Activated CD4-positive, alpha-beta T cell treated with anti-CD3 and anti-CD28 coated beads, Interleukin-2, amount 10 ng/mL, durations not matched to agents 7 days and 5 days (primary cell): ENCODE measurements at regions not wholly inside any gene's neighbourhood (a gene's known extent, or its start where the extent isn't known, plus 50 kb on each side); places are given as distances from the start of the nearest gene placed in this dataset.

Source experiments
- CTCF ChIA-PET: fragments of 350-600 bp; sonication (Branson Sonifier 250); formaldehyde crosslinking; loops from one replicate; lab custom pipeline; 2021; ENCODE audit warnings: antibody characterized with exemption; lab: Charles Lee
- POLR2A ChIA-PET: fragments of 350-600 bp; sonication (Branson Sonifier 250); formaldehyde crosslinking; loops from one replicate; lab custom pipeline; 2021; ENCODE audit warnings: antibody characterized with exemption; lab: Charles Lee
- DNase-seq: peaks from one replicate; pipeline ENCODE4 v3.0.0-alpha.2; 2020
- H3K27ac Mint-ChIP-seq: one replicate; pipeline ENCODE4 v1.8.0; 2021; ENCODE audit warnings: mild to moderate bottlenecking, moderate library complexity, mixed read lengths
- H3K27me3 Mint-ChIP-seq: one replicate; pipeline ENCODE4 v1.8.0; 2021; ENCODE audit warnings: mixed read lengths
- H3K36me3 Mint-ChIP-seq: one replicate; pipeline ENCODE4 v1.8.0; 2021; ENCODE audit warnings: low read depth, mixed read lengths
- H3K4me1 Mint-ChIP-seq: one replicate; pipeline ENCODE4 v1.8.0; 2021; ENCODE audit warnings: mixed read lengths
- H3K4me3 Mint-ChIP-seq: one replicate; pipeline ENCODE4 v1.8.0; 2021; ENCODE audit warnings: mild to moderate bottlenecking, moderate library complexity, mixed read lengths
- H3K9me3 Mint-ChIP-seq: one replicate; pipeline ENCODE4 v1.8.0; 2021; ENCODE audit warnings: mixed read lengths

DNA sequence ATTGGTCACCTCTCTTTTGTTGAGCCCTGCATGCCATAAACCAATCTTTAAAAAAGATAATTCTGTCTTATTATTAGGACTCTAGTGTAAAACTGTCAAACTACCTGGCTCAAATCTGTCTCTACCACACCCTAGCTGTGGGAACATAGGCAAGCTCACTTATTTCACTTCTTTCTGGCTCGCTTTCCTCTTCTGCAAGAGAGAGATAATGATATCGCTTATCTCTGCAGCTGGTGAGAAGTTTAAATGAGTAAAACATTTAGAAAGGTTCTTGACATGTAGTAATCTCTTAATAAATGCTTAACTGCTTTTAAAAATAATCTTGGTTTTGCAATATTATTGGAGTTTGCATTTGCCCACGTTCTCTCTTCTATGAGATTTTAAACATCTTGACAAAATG is 1109.2 kb downstream of the RAPGEF2 start:
- no peaks in the 10 kb centered on the region for H3K27me3 Mint-ChIP-seq

DNA sequence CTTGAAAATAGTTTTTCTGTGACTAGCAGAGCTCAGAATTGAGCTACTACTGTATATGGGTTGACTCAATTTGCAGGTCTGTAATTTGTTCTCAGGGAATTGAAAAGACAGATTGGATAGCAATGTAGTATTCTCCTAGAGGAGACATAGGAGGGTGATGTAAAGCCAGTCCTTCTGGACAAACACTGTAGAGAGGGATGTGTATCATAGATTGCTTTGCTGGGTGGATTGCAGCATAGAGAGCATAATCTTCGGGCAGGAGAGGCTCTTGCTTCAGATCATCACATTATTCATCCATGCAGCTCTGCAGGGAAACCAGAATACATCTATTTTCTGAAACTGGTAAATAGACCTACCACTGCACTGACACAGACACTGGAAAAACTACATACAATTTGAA is 1110.5 kb downstream of the RAPGEF2 start:
- Mint-ChIP-seq H3K4me1 (no peaks in the 10 kb centered on the region), H3K27ac (no peak overlapping the region), H3K4me3 (no peak overlapping the region), H3K9me3 (peaks cover 10% of the 10 kb centered on the region), H3K27me3 (no peaks in the 10 kb centered on the region), H3K36me3 (no peaks in the 10 kb centered on the region)
- DNase-seq = no peak
- POLR2A ChIA-PET = no interaction called here
- CTCF ChIA-PET = no interaction called here

More for the DNA sequence above, 1109.2 kb downstream of the RAPGEF2 start:
- POLR2A ChIA-PET = no interaction called here
- CTCF ChIA-PET = no interaction called here
- Mint-ChIP-seq H3K9me3 (peaks cover 5% of the 10 kb centered on the region), H3K27ac (no peak overlapping the region), H3K36me3 (no peaks in the 10 kb centered on the region), H3K4me1 (no peaks in the 10 kb centered on the region), H3K4me3 (no peak overlapping the region)
- no peak for DNase-seq

DNA sequence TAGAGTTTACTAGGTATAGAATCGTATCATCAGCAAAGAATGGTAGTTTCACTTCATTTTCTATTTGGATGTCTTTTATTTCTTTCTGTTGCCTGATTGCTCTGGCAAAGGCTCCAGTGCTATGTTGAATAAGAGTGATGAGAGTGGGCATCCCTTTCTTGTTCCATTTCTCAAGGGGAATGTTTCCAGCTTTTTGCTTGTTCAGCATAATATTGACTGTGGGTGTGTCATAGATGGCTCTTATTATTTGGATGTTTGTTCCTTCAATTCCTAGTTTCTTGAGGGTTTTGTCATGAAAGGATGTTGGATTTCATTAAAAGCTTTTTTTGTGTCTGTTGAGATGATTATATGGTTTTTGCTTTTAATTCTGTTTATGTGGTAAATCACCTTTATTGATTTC is 1114.5 kb downstream of the RAPGEF2 start:
- DNase-seq = no peak
- H3K36me3 Mint-ChIP-seq = no peaks in the 10 kb centered on the region
- H3K4me1 Mint-ChIP-seq = no peaks in the 10 kb centered on the region
- peaks cover 19% of the 10 kb centered on the region for H3K9me3 Mint-ChIP-seq
- H3K4me3 Mint-ChIP-seq = no peak overlapping the region
- POLR2A ChIA-PET = no interaction called here
- H3K27me3 Mint-ChIP-seq = no peaks in the 10 kb centered on the region
- H3K27ac Mint-ChIP-seq = no peak overlapping the region
- CTCF ChIA-PET = no interaction called here

DNA sequence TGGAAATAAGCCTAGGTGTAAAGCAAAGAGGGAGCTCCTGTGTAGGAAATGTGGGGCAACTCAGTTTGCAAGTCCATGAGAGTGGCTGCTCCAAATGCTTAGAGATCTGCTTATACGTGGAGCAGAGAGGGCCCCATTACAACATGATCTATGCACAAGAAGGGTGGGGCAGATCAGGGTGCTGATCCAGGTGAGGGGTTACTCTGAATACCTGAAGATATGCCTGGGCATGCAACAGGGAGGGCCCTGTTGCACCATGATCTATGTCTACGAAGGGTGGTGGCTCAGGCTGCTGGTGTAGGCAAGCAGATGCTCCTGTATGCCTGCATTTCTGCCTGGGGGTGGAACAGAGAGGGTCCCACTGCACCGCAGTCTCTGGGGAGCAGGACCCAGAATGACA is 1121.2 kb downstream of the RAPGEF2 start:
- Mint-ChIP-seq H3K27me3 (no peaks in the 10 kb centered on the region), H3K36me3 (no peaks in the 10 kb centered on the region), H3K4me1 (no peaks in the 10 kb centered on the region), H3K9me3 (peaks cover 13% of the 10 kb centered on the region), H3K27ac (no peak overlapping the region), H3K4me3 (no peak overlapping the region)
- CTCF ChIA-PET = no interaction called here
- POLR2A ChIA-PET = no interaction called here
- DNase-seq = no peak

DNA sequence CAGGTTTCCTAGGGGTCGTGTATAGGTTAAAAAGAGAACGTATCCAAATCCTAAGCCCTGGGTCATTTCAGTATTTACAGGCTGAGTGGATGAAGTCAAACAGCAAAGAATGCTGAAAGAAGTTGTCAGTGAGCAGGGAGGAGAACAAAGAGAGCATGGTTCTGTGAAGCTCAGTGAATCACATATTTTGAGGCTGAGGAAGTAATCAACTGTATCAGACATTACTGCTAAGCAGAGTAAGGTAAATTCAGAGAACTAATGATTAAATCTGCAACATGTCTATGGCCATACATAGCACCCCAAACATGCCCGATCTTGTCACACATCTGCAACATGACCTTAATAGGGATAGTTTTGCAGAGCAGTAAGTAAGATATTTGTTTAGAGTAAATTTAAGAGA is 1130.3 kb downstream of the RAPGEF2 start:
- Mint-ChIP-seq H3K4me1 (no peaks in the 10 kb centered on the region), H3K27me3 (no peaks in the 10 kb centered on the region), H3K27ac (no peak overlapping the region), H3K4me3 (no peak overlapping the region), H3K36me3 (no peaks in the 10 kb centered on the region), H3K9me3 (peaks cover 2% of the 10 kb centered on the region)
- DNase-seq = no peak
- CTCF ChIA-PET = no interaction called here
- POLR2A ChIA-PET = no interaction called here

DNA sequence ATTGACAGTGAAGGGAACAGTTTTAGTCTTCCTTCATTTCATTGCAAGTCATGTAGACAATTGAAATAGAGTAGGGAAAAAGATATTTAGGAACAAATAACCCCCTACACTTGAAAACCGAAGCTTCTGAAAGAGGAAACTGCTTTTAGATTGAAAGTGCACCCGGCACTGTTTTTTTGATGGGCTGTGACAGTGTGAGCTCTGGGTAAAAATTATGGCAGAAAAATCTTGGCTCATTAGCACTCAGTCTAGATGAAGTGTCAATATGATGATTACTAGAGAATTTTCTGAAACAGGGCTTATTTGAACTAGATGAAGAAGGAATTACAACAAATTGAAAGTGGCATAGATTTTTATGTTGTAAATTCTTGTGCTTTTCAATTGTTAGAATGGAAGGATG is 1132.4 kb downstream of the RAPGEF2 start:
- H3K27me3 Mint-ChIP-seq = no peaks in the 10 kb centered on the region
- ChIA-PET CTCF (interaction anchor here (0.6 kb wide), 1 partner anchor 13 kb away, joined by 3 read pairs; no protein-coding TSS in a partner anchor), POLR2A (no interaction called here)
- H3K27ac Mint-ChIP-seq = no peak overlapping the region
- H3K4me3 Mint-ChIP-seq = no peak overlapping the region
- no peaks in the 10 kb centered on the region for H3K36me3 Mint-ChIP-seq
- DNase-seq = no peak
- no peaks in the 10 kb centered on the region for H3K4me1 Mint-ChIP-seq
- H3K9me3 Mint-ChIP-seq = no peaks in the 10 kb centered on the region

DNA sequence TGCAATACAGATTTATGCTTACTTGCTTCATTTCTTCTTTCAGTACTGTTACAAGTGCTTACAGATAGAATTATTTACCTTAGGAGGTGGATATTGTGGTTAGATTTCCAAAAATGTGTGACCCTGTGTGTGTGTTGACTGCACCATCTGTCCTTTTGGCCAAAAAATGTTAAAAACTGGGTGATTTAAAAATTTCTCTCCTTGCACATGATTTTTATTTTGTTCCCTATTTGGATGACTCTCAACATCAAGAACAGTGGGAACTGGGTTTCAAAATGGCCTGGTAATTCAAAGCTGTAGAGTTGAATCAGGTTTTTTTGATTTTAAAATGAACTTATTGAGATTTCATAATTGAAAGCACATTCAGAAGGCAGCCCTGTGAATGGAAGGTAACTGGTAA is 1132.9 kb downstream of the RAPGEF2 start:
- DNase-seq = no peak
- no peaks in the 10 kb centered on the region for H3K4me1 Mint-ChIP-seq
- no peaks in the 10 kb centered on the region for H3K9me3 Mint-ChIP-seq
- no peak overlapping the region for H3K27ac Mint-ChIP-seq
- no peaks in the 10 kb centered on the region for H3K27me3 Mint-ChIP-seq
- ChIA-PET POLR2A (no interaction called here), CTCF (no interaction called here)
- H3K36me3 Mint-ChIP-seq = no peaks in the 10 kb centered on the region
- no peak overlapping the region for H3K4me3 Mint-ChIP-seq

DNA sequence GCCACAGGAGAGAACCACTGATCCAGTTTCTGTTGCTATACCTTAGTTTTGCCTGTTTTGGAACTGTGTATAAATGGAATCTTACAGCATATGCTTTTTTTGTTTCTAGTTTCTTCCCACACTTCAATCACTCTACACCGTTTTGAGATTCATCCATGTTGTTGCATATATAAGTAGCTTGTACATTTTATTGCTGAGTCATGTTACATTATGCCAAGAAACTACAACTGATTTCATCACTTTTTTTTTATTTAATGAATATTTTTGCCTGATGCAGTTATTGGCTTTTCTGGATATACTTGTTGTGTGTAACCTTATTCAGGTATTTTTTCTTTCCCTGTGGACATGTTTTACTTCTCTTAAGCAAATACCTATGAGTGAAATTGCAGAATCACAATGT is 1135.9 kb downstream of the RAPGEF2 start:
- Mint-ChIP-seq H3K36me3 (no peaks in the 10 kb centered on the region), H3K4me1 (no peaks in the 10 kb centered on the region), H3K4me3 (no peak overlapping the region), H3K27ac (no peak overlapping the region), H3K27me3 (no peaks in the 10 kb centered on the region), H3K9me3 (peaks cover 6% of the 10 kb centered on the region)
- CTCF ChIA-PET = interaction anchor here (0.6 kb wide), 1 partner anchor 1084 kb away, joined by 4 read pairs; no protein-coding TSS in a partner anchor
- POLR2A ChIA-PET = interaction anchor here (0.6 kb wide), 1 partner anchor 17 kb away, joined by 6 read pairs; no protein-coding TSS in a partner anchor
- DNase-seq = no peak

DNA sequence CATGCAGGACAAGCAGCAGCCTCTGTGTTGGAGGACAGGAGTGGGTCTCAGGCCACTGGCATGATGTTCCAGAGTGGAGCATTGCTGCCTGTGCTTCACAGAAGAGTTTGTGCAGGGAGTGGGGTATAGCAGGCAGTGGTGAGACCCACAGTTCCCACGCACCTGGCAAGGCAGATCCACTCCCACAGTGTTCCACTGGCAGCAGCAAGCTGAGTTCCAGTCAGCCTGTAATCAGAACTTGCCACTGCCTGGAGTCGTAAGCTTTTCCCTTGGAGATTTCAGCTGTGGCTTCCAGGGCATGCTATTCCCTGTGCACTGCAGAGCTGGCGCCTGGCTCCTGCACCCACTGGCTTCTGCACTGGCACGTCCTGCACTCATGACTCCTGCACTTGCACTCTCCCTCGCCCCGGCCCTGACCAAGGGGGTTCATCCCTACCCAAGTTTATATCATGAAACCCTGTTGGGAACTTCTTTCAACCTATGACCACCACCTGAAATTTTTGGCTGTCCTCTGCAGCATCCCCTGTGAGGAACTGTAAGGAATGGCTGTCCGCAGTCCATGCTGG is 1144.3 kb downstream of the RAPGEF2 start:
- no peak for DNase-seq
- Mint-ChIP-seq H3K9me3 (peaks cover 9% of the 10 kb centered on the region), H3K27ac (no peak overlapping the region), H3K4me1 (no peaks in the 10 kb centered on the region), H3K27me3 (no peaks in the 10 kb centered on the region), H3K36me3 (no peaks in the 10 kb centered on the region), H3K4me3 (no peak overlapping the region)
- ChIA-PET CTCF (no interaction called here), POLR2A (no interaction called here)

DNA sequence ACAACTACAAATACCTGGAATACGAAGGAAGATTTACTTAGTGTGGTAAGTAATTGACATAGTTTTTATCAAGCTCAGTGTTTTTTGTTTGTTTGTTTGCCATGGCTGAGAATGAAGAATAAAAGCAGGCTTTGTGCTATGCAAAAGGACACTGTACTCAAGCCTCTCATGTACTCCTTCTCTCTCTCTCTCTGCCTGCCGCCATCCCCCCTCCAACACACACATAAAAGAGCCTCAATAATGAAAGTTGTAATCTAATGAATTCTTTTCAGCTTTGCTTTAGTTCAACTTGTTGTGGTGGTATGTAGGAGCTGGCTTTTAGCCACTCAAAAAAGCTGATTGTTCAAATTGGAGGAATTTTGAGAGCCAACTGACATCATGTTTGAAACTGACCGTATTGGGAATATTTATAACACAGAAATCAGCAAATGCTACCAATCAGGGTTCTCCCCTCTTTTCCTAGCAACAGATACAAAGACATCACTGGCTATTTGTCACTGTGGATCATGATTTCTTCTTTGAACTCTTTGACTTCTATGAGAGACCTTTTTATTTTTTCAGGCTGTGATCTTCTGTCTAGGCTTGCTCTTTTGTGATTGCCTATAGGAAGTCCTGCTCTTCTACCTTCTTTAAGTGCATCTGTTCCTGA is 1148.8 kb downstream of the RAPGEF2 start:
- Mint-ChIP-seq H3K36me3 (no peaks in the 10 kb centered on the region), H3K27me3 (no peaks in the 10 kb centered on the region), H3K4me3 (no peak overlapping the region), H3K27ac (no peak overlapping the region), H3K4me1 (no peaks in the 10 kb centered on the region), H3K9me3 (peaks cover 3% of the 10 kb centered on the region)
- ChIA-PET CTCF (no interaction called here), POLR2A (no interaction called here)
- DNase-seq = no peak

DNA sequence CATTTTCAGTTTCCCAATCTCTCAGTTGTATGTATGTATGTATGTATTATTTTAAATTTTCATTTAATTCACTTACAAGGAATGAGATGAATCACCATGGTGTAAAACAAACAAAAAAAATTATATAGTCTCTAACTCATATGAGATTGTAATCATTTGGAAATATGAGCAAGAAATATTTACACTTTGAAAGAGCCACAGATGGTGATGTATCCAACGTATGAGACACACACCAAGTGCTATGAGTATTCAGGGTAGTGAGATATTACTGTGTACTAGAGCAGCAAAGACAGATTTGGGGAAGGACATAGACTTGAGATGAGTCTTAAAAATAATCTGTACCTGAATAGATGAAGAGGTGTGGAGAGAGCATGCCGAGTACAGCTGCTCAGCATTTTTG is 1154.4 kb downstream of the RAPGEF2 start:
- POLR2A ChIA-PET = no interaction called here
- no peaks in the 10 kb centered on the region for H3K36me3 Mint-ChIP-seq

DNA sequence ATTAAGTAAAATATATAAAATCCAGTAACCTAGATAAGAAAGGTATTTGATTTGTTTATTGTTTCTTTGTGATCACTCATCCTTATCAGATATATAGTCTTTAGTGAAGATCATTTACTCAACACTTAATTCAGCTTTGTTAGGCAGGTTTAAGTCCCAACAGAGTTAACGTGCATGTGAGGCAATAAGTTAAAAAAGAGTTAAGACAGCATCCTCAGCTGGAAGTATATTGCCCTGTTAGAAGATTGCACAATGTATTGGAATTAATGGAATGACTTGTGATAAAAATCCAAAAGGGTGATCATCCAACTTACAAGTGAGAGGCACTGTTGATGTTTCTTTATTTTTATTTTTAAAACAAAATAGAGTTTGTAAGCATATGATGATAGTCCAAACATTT is 1162.1 kb downstream of the RAPGEF2 start:
- ChIA-PET CTCF (no interaction called here), POLR2A (no interaction called here)
- Mint-ChIP-seq H3K4me3 (no peak overlapping the region), H3K36me3 (no peaks in the 10 kb centered on the region), H3K4me1 (no peaks in the 10 kb centered on the region), H3K27me3 (no peaks in the 10 kb centered on the region), H3K27ac (no peak overlapping the region), H3K9me3 (peaks cover 10% of the 10 kb centered on the region)
- no peak for DNase-seq

More for the DNA sequence above, 1154.4 kb downstream of the RAPGEF2 start:
- CTCF ChIA-PET = no interaction called here
- no peaks in the 10 kb centered on the region for H3K4me1 Mint-ChIP-seq
- no peaks in the 10 kb centered on the region for H3K27me3 Mint-ChIP-seq
- H3K9me3 Mint-ChIP-seq = peaks cover 2% of the 10 kb centered on the region
- no peak overlapping the region for H3K27ac Mint-ChIP-seq
- no peak for DNase-seq
- no peak overlapping the region for H3K4me3 Mint-ChIP-seq

DNA sequence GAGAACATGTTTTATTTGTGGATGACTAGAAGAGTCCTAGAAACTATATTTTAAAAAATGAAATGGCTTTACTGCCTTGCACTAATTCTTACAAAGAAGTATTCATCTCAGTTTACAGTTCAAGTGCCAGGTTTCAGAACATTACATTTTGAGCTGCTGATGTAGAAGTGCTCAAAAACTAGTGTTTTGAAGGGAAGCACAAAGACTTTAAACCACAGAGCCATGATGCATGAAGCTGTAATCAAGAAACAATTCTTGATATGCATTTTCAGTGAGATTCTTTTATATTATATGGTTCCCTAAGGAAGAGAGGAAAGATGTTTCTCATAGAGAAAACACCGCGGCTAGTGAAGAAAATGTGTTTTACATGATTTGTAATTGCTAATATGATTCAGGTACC is 1163.0 kb downstream of the RAPGEF2 start:
- H3K4me1 Mint-ChIP-seq = no peaks in the 10 kb centered on the region
- peaks cover 11% of the 10 kb centered on the region for H3K9me3 Mint-ChIP-seq
- ChIA-PET POLR2A (no interaction called here), CTCF (no interaction called here)
- H3K36me3 Mint-ChIP-seq = no peaks in the 10 kb centered on the region
- DNase-seq = no peak
- H3K27me3 Mint-ChIP-seq = no peaks in the 10 kb centered on the region
- no peak overlapping the region for H3K4me3 Mint-ChIP-seq
- H3K27ac Mint-ChIP-seq = no peak overlapping the region
